ENCODE measurements at regions not wholly inside any gene's neighbourhood (a gene's known extent, or its start where the extent isn't known, plus 50 kb on each side); places are given as distances from the start of the nearest gene placed in this dataset.

GRCh38 chr1:164092603-164093353 lies 466.2 kb upstream of the PBX1 start:
- Histone ChIP-seq H3K9me3 (ENCODE audit: low read depth, low read length, poor library complexity, severe bottlenecking) (peaks cover 11% of the 10 kb centered on the region), H3K27ac (ENCODE audit: low read depth, low read length, poor library complexity, severe bottlenecking) (no peak overlapping the region), H3K4me3 (ENCODE audit: low read depth, low read length, poor library complexity, severe bottlenecking) (no peak overlapping the region), H3K27me3 (replicated peaks; ENCODE audit: insufficient read depth, low read depth, low read length, poor library complexity) (no peaks in the 10 kb centered on the region), H3K4me1 (ENCODE audit: insufficient read depth, low read length, poor library complexity, severe bottlenecking) (no peaks in the 10 kb centered on the region), H3K36me3 (ENCODE audit: insufficient read depth, low read length, poor library complexity, severe bottlenecking) (no peaks in the 10 kb centered on the region)
- POLR2A ChIA-PET (ENCODE audit: low non-redundant PET), result no interaction called here
- CTCF ChIA-PET, result no interaction called here
- no TSS peak for BruUV-seq (replicated peaks)
- DNase-seq (ENCODE audit: low spot score), result peak; percentile 39
- TF ChIP-seq EZH2 (IDR thresholded peaks at IDR 0.05; ENCODE audit: borderline replicate concordance, low read depth, low read length, poor library complexity, severe bottlenecking) (no peak), CTCF (conservative IDR thresholded peaks at IDR 0.05; ENCODE audit: low read depth, low read length) (peak; percentile 36)
- intact Hi-C loops (cut with micrococcal nuclease; ENCODE audit: unreplicated experiment), result no loop called here

- CTCF ChIA-PET, result no interaction called here
Observed at GRCh38 chr1:164093543-164093942, 465.4 kb upstream of the PBX1 start.

GRCh38 chr1:164101802-164102201 lies 457.2 kb upstream of the PBX1 start:
- Histone ChIP-seq H3K27ac (ENCODE audit: low read depth, low read length, poor library complexity, severe bottlenecking) (no peak overlapping the region), H3K4me1 (ENCODE audit: insufficient read depth, low read length, poor library complexity, severe bottlenecking) (no peaks in the 10 kb centered on the region), H3K27me3 (replicated peaks; ENCODE audit: insufficient read depth, low read depth, low read length, poor library complexity) (no peaks in the 10 kb centered on the region), H3K4me3 (ENCODE audit: low read depth, low read length, poor library complexity, severe bottlenecking) (no peak overlapping the region), H3K9me3 (ENCODE audit: low read depth, low read length, poor library complexity, severe bottlenecking) (no peaks in the 10 kb centered on the region), H3K36me3 (ENCODE audit: insufficient read depth, low read length, poor library complexity, severe bottlenecking) (no peaks in the 10 kb centered on the region)
- DNase-seq (ENCODE audit: low spot score), result no peak
- intact Hi-C loops (cut with micrococcal nuclease; ENCODE audit: unreplicated experiment), result no loop called here
- TF ChIP-seq EZH2 (IDR thresholded peaks at IDR 0.05; ENCODE audit: borderline replicate concordance, low read depth, low read length, poor library complexity, severe bottlenecking), result no peak
- no peak for TF ChIP-seq CTCF (conservative IDR thresholded peaks at IDR 0.05; ENCODE audit: low read depth, low read length)
- POLR2A ChIA-PET (ENCODE audit: low non-redundant PET), result no interaction called here
- CTCF ChIA-PET, result no interaction called here
- BruUV-seq (replicated peaks), result no TSS peak

More at GRCh38 chr1:164093543-164093942, 465.4 kb upstream of the PBX1 start:
- intact Hi-C loops (cut with micrococcal nuclease; ENCODE audit: unreplicated experiment), result no loop called here
- no peak overlapping the region for H3K4me3 ChIP-seq (ENCODE audit: low read depth, low read length, poor library complexity, severe bottlenecking)
- H3K27ac ChIP-seq (ENCODE audit: low read depth, low read length, poor library complexity, severe bottlenecking), result no peak overlapping the region
- TF ChIP-seq EZH2 (IDR thresholded peaks at IDR 0.05; ENCODE audit: borderline replicate concordance, low read depth, low read length, poor library complexity, severe bottlenecking) (no peak), CTCF (conservative IDR thresholded peaks at IDR 0.05; ENCODE audit: low read depth, low read length) (no peak)
- no peaks in the 10 kb centered on the region for H3K36me3 ChIP-seq (ENCODE audit: insufficient read depth, low read length, poor library complexity, severe bottlenecking)
- no peak for DNase-seq (ENCODE audit: low spot score)
- no TSS peak for BruUV-seq (replicated peaks)
- H3K4me1 ChIP-seq (ENCODE audit: insufficient read depth, low read length, poor library complexity, severe bottlenecking), result no peaks in the 10 kb centered on the region
- H3K27me3 ChIP-seq (replicated peaks; ENCODE audit: insufficient read depth, low read depth, low read length, poor library complexity), result no peaks in the 10 kb centered on the region
- POLR2A ChIA-PET (ENCODE audit: low non-redundant PET), result no interaction called here
- peaks cover 11% of the 10 kb centered on the region for H3K9me3 ChIP-seq (ENCODE audit: low read depth, low read length, poor library complexity, severe bottlenecking)
